ENCODE measurements at regions not wholly inside any gene's neighbourhood (a gene's known extent, or its start where the extent isn't known, plus 50 kb on each side); places are given as distances from the start of the nearest gene placed in this dataset.

GRCh38 chr6:168190014-168190405 lies 111.0 kb upstream of the FRMD1 start:
- TF ChIP-seq, protein P1, sequence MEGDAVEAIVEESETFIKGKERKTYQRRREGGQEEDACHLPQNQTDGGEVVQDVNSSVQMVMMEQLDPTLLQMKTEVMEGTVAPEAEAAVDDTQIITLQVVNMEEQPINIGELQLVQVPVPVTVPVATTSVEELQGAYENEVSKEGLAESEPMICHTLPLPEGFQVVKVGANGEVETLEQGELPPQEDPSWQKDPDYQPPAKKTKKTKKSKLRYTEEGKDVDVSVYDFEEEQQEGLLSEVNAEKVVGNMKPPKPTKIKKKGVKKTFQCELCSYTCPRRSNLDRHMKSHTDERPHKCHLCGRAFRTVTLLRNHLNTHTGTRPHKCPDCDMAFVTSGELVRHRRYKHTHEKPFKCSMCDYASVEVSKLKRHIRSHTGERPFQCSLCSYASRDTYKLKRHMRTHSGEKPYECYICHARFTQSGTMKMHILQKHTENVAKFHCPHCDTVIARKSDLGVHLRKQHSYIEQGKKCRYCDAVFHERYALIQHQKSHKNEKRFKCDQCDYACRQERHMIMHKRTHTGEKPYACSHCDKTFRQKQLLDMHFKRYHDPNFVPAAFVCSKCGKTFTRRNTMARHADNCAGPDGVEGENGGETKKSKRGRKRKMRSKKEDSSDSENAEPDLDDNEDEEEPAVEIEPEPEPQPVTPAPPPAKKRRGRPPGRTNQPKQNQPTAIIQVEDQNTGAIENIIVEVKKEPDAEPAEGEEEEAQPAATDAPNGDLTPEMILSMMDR (optimal IDR thresholded peaks at IDR 0.05 in 1 of 3, IDR thresholded peaks at IDR 0.05 in 1 of 3, conservative IDR thresholded peaks at IDR 0.05 in 1 of 3; ENCODE audit: extremely low read depth in 1 of 3, insufficient read depth in 2 of 3, low read length in 3 of 3) = no peak
- no peak for TF ChIP-seq EZH2 (IDR thresholded peaks at IDR 0.05; ENCODE audit: low read length)
